ENCODE measurements at regions not wholly inside any gene's neighbourhood (a gene's known extent, or its start where the extent isn't known, plus 50 kb on each side); places are given as distances from the start of the nearest gene placed in this dataset.

DNA sequence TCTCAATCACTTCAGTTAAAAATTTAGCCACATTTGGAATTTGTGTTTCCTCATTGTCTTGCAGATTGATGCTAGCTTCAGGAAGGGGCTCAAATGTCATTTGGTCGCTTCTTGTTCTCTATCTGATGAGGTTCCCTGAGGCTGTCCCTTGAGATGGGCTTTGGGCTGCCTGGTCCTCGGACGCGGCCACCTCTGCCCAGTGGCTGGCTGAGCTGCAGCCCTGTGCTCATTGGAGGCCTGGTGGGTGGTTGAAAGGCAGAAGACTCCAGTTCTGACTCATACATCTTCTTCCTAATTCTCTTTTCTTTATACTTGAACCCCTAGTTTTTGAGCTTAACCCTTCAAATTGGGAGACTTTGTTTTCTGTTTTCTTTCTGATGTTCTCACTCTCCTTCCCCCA lies 78.8 kb upstream of the NTRK2 start:
- TF ChIP-seq, protein P1, sequence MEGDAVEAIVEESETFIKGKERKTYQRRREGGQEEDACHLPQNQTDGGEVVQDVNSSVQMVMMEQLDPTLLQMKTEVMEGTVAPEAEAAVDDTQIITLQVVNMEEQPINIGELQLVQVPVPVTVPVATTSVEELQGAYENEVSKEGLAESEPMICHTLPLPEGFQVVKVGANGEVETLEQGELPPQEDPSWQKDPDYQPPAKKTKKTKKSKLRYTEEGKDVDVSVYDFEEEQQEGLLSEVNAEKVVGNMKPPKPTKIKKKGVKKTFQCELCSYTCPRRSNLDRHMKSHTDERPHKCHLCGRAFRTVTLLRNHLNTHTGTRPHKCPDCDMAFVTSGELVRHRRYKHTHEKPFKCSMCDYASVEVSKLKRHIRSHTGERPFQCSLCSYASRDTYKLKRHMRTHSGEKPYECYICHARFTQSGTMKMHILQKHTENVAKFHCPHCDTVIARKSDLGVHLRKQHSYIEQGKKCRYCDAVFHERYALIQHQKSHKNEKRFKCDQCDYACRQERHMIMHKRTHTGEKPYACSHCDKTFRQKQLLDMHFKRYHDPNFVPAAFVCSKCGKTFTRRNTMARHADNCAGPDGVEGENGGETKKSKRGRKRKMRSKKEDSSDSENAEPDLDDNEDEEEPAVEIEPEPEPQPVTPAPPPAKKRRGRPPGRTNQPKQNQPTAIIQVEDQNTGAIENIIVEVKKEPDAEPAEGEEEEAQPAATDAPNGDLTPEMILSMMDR (IDR thresholded peaks at IDR 0.05; ENCODE audit: insufficient read depth, low read length) = no peak
- TF ChIP-seq POLR2AphosphoS5 (IDR thresholded peaks at IDR 0.05; ENCODE audit: low read depth) (no peak), GABPA (IDR thresholded peaks at IDR 0.05; ENCODE audit: low read depth) (no peak), REST (IDR thresholded peaks at IDR 0.05; ENCODE audit: insufficient replicate concordance, low read depth) (no peak)

Data from HL-60 (cell line).